Stimulated activated naive CD8-positive, alpha-beta T cell treated with anti-CD3 and anti-CD28 coated beads, Interleukin-15, amount 100 ng/mL, for 72 hours (primary cell): ENCODE measurements at regions not wholly inside any gene's neighbourhood (a gene's known extent, or its start where the extent isn't known, plus 50 kb on each side); places are given as distances from the start of the nearest gene placed in this dataset.
"Not testable (repeated sequence)": the region's sequence is repeated elsewhere in the genome, so short reads cannot be mapped to it uniquely, and the experiment has no call there.

ENCODE experiments used
- ATAC-seq: fragments of 150-1000 bp; cut with Tn5 transposase; 2 replicates; pipeline ENCODE4 v1.10.0; 2021; ENCODE audit warnings: mild to moderate bottlenecking, moderate library complexity
- DNase-seq, 2 donors: peaks; one replicate each; pipeline ENCODE4 v3.0.0; 2021 to 2022
- H3K27ac Mint-ChIP-seq, 2 donors: one replicate each; pipeline ENCODE4 v1.8.0; 2022; ENCODE audit warnings: mild to moderate bottlenecking in 2 of 2, mixed read lengths in 2 of 2, moderate library complexity in 2 of 2
- H3K27me3 Mint-ChIP-seq: one replicate; pipeline ENCODE4 v1.8.0; 2022; ENCODE audit warnings: mixed read lengths
- H3K4me1 Mint-ChIP-seq: one replicate; pipeline ENCODE4 v1.8.0; 2022; ENCODE audit warnings: mild to moderate bottlenecking, mixed read lengths
- H3K4me3 Mint-ChIP-seq, 2 donors: one replicate each; pipeline ENCODE4 v1.8.0; 2022; ENCODE audit warnings: mild to moderate bottlenecking in 2 of 2, mixed read lengths in 2 of 2, moderate library complexity in 1 of 2
- H3K9me3 Mint-ChIP-seq, 2 donors: one replicate each; pipeline ENCODE4 v1.8.0; 2022; ENCODE audit warnings: mixed read lengths in 2 of 2

GRCh38 chr10:33612551-33612950 is 278.1 kb upstream of the NRP1 start:
- no peak for DNase-seq
- no peak overlapping the region for H3K4me3 Mint-ChIP-seq
- H3K27ac Mint-ChIP-seq, result no peak overlapping the region

DNA sequence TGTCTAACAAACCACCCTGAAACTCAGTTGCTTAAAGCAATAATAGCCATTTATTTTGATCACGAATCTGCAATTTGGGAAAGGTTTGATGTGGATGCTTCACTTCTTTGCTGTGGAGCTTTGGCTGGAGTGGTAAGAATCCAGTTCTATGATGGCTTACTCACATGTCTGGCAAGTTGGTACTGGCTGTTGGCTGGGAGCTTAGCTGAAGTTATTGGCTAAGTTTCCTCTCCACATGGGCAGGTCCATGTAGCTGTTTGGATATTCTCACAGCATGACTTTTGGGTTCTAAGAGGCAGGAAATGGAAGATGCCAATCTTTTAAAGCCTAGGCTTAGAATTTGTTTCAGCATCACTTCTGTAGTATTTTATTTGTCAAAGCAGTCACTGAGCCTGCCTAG is 277.6 kb upstream of the NRP1 start:
- DNase-seq, result no peak
- no peak overlapping the region for H3K27ac Mint-ChIP-seq
- ATAC-seq, result no peak
- no peak overlapping the region for H3K4me3 Mint-ChIP-seq
- peaks cover 14 to 25% of the 10 kb centered on the region in 2 donors for H3K9me3 Mint-ChIP-seq
- H3K27me3 Mint-ChIP-seq, result peaks cover 7% of the 10 kb centered on the region
- H3K4me1 Mint-ChIP-seq, result no peaks in the 10 kb centered on the region

More at GRCh38 chr10:33612551-33612950, 278.1 kb upstream of the NRP1 start:
- Mint-ChIP-seq H3K27me3 (peaks cover 7% of the 10 kb centered on the region), H3K4me1 (no peaks in the 10 kb centered on the region), H3K9me3 (peaks cover 14 to 25% of the 10 kb centered on the region in 2 donors)
- ATAC-seq, result peak; percentile 23

- ATAC-seq (no peak), DNase-seq (no peak)
- Mint-ChIP-seq H3K27me3 (peaks cover 7% of the 10 kb centered on the region), H3K4me3 (no peak overlapping the region), H3K9me3 (peaks cover 14 to 25% of the 10 kb centered on the region in 2 donors), H3K4me1 (no peaks in the 10 kb centered on the region), H3K27ac (no peak overlapping the region)
These were observed 277.0 kb upstream of the NRP1 start for GRCh38 chr10:33611423-33611822.

- Mint-ChIP-seq H3K27me3 (peaks cover 7% of the 10 kb centered on the region), H3K4me1 (no peaks in the 10 kb centered on the region), H3K9me3 (peaks cover 14 to 25% of the 10 kb centered on the region in 2 donors), H3K27ac (no peak overlapping the region), H3K4me3 (no peak overlapping the region)
- no peak for DNase-seq
- no peak for ATAC-seq
These were observed 275.1 kb upstream of the NRP1 start for GRCh38 chr10:33609546-33609945.

DNA sequence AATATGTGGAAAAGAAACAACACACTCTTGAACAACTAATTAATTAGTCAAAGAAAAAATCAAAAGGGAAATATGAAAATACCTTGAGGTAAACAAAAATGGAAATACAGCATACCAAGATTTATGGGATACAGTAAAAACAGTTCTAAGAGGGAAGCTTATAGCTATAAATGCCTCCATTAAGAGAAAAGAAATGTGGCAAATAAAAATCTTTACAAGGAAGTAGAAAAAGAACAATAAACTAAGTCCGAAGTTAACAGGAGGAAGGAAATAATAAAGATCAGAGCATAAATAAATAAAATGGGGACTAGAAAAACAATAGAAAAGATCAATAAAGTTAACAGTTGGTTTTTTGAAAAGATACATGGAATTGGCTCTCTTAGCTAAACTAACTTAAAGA is 267.8 kb upstream of the NRP1 start:
- H3K27me3 Mint-ChIP-seq, result no peaks in the 10 kb centered on the region
- ATAC-seq (no peak), DNase-seq (no peak)
- H3K27ac Mint-ChIP-seq, result no peak overlapping the region
- H3K4me1 Mint-ChIP-seq, result no peaks in the 10 kb centered on the region
- no peak overlapping the region for H3K4me3 Mint-ChIP-seq
- peaks cover 10 to 21% of the 10 kb centered on the region in 2 donors for H3K9me3 Mint-ChIP-seq

DNA sequence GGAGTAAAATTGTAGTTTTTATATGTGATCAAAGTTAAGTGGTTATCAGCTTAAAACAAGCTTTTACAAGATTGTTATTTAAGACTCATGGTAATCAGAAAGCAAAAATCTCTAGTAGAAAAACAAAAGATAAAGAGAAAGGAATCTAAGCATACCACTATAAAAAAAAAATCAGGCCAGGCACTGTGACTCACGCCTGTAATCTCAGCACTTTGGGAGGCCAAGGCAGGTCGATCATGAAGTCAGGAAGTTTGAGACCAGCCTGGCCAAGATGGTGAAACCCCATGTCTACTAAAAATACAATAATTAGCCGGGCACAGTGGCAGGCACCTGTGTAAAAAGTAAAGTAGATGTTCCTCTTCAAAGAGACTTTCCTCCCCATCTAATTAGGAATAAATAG is 265.9 kb upstream of the NRP1 start:
- H3K9me3 Mint-ChIP-seq, result peaks cover 10 to 21% of the 10 kb centered on the region in 2 donors
- H3K27ac Mint-ChIP-seq, result no peak overlapping the region
- ATAC-seq, result no peak
- no peaks in the 10 kb centered on the region for H3K4me1 Mint-ChIP-seq
- H3K27me3 Mint-ChIP-seq, result peaks cover 7% of the 10 kb centered on the region
- H3K4me3 Mint-ChIP-seq, result no peak overlapping the region
- DNase-seq, result no peak

- Mint-ChIP-seq H3K4me3 (no peak overlapping the region), H3K4me1 (no peaks in the 10 kb centered on the region), H3K27ac (no peak overlapping the region), H3K9me3 (peaks cover 11 to 21% of the 10 kb centered on the region in 2 donors), H3K27me3 (peaks cover 16% of the 10 kb centered on the region)
- ATAC-seq (no peak), DNase-seq (no peak)
These were observed 262.0 kb upstream of the NRP1 start for GRCh38 chr10:33596422-33596821.

- Mint-ChIP-seq H3K27me3 (peaks cover 17% of the 10 kb centered on the region), H3K4me1 (no peaks in the 10 kb centered on the region), H3K9me3 (peaks cover 10 to 11% of the 10 kb centered on the region in 2 donors), H3K27ac (no peak overlapping the region), H3K4me3 (no peak overlapping the region)
- ATAC-seq (no peak), DNase-seq (no peak)
These were observed 260.0 kb upstream of the NRP1 start for GRCh38 chr10:33594475-33594874.

DNA sequence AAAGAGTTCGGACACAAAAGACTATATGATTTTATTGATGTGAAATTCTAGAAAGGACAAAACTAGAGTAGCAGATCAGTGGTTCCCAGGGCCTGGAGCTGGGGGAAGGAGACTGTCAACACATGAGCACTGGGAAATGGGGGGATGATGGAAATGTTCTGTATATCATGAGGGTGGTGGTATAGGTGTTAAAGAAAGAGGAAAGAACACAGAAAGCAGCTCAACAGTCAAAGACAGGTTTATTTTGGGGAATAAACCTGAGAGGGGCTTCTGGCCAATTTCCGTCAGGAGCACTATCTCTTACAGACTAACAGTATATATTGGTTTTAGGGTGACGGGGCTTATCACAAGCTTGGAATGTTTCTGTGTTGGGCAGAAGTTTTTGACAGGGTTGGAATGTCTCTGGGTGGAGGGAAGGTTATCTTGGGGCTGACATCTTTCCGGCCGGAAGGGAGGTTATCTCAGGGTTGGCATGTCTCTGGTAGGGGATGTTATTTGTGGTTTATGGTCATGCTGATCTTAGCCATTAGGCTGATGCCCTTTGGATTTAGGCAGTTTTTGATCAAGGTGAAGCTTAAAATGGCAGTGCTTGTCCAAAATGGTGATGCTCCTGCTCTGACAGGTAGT is 254.6 kb upstream of the NRP1 start:
- peaks cover 9 to 11% of the 10 kb centered on the region in 2 donors for H3K9me3 Mint-ChIP-seq
- no peaks in the 10 kb centered on the region for H3K4me1 Mint-ChIP-seq
- H3K4me3 Mint-ChIP-seq, result no peak overlapping the region
- H3K27me3 Mint-ChIP-seq, result peaks cover 20% of the 10 kb centered on the region
- H3K27ac Mint-ChIP-seq, result peak overlapping the region in 1 of 2 donors; percentile 36
- ATAC-seq, result no peak
- DNase-seq, result no peak

- not testable (repeated sequence) for H3K9me3 Mint-ChIP-seq, ATAC-seq, H3K4me1 Mint-ChIP-seq, H3K4me3 Mint-ChIP-seq, H3K27ac Mint-ChIP-seq, DNase-seq
- peaks cover 15% of the 10 kb centered on the region for H3K27me3 Mint-ChIP-seq
These were observed 250.1 kb upstream of the NRP1 start for GRCh38 chr10:33584596-33584995.

GRCh38 chr10:33579996-33580395 is 245.5 kb upstream of the NRP1 start:
- no peak overlapping the region for H3K4me3 Mint-ChIP-seq
- no peaks in the 10 kb centered on the region for H3K4me1 Mint-ChIP-seq
- DNase-seq, result no peak
- no peak overlapping the region for H3K27ac Mint-ChIP-seq
- H3K9me3 Mint-ChIP-seq, result peaks cover 0 to 5% of the 10 kb centered on the region in 2 donors
- peaks cover 10% of the 10 kb centered on the region for H3K27me3 Mint-ChIP-seq
- ATAC-seq, result no peak

DNA sequence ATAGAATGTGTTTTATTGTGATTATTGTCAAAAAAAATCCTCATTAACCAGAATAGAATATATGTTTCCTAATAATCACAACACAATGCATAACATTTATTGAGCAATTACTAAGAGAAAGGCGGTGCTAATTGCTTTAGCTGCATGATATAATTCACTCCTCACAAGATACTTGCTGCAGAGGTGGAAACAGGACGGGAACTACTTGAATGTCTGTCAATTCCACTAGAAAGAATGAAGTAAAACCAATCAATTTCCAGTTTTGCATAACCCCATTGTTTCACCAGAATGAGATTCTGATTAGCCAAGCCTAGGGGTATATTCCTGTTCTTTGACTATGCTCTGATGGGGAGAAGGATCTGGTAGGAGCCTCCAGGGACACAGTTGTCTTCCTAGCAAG is 239.1 kb upstream of the NRP1 start:
- H3K27ac Mint-ChIP-seq, result no peak overlapping the region
- ATAC-seq (no peak), DNase-seq (no peak)
- no peak overlapping the region for H3K4me3 Mint-ChIP-seq
- H3K9me3 Mint-ChIP-seq, result peaks cover 0 to 5% of the 10 kb centered on the region in 2 donors
- peaks cover 10% of the 10 kb centered on the region for H3K27me3 Mint-ChIP-seq
- H3K4me1 Mint-ChIP-seq, result no peaks in the 10 kb centered on the region

- Mint-ChIP-seq H3K4me3 (no peak overlapping the region), H3K27ac (no peak overlapping the region), H3K27me3 (peaks cover 10% of the 10 kb centered on the region), H3K9me3 (peaks cover 0 to 5% of the 10 kb centered on the region in 2 donors), H3K4me1 (no peaks in the 10 kb centered on the region)
- DNase-seq (no peak), ATAC-seq (no peak)
These were observed 237.1 kb upstream of the NRP1 start for GRCh38 chr10:33571616-33572015.

- no peak overlapping the region for H3K4me3 Mint-ChIP-seq
- ATAC-seq (no peak), DNase-seq (no peak)
- peaks cover 0 to 4% of the 10 kb centered on the region in 2 donors for H3K9me3 Mint-ChIP-seq
- H3K4me1 Mint-ChIP-seq, result no peaks in the 10 kb centered on the region
- no peak overlapping the region for H3K27ac Mint-ChIP-seq
- peaks cover 10% of the 10 kb centered on the region for H3K27me3 Mint-ChIP-seq
These were observed 236.0 kb upstream of the NRP1 start for GRCh38 chr10:33570495-33570894.

GRCh38 chr10:33569702-33570101 is 235.2 kb upstream of the NRP1 start:
- DNase-seq (no peak), ATAC-seq (no peak)
- Mint-ChIP-seq H3K9me3 (no peaks in the 10 kb centered on the region), H3K27me3 (peaks cover 10% of the 10 kb centered on the region), H3K4me3 (no peak overlapping the region), H3K27ac (no peak overlapping the region), H3K4me1 (no peaks in the 10 kb centered on the region)

GRCh38 chr10:33566426-33566825 is 232.0 kb upstream of the NRP1 start:
- Mint-ChIP-seq H3K27me3 (no peaks in the 10 kb centered on the region), H3K9me3 (no peaks in the 10 kb centered on the region), H3K27ac (no peak overlapping the region), H3K4me3 (no peak overlapping the region), H3K4me1 (no peaks in the 10 kb centered on the region)
- ATAC-seq, result no peak
- no peak for DNase-seq

GRCh38 chr10:33566001-33566400 is 231.5 kb upstream of the NRP1 start:
- H3K4me1 Mint-ChIP-seq, result no peaks in the 10 kb centered on the region
- DNase-seq (no peak), ATAC-seq (no peak)
- H3K9me3 Mint-ChIP-seq, result no peaks in the 10 kb centered on the region
- no peak overlapping the region for H3K27ac Mint-ChIP-seq
- no peaks in the 10 kb centered on the region for H3K27me3 Mint-ChIP-seq
- no peak overlapping the region for H3K4me3 Mint-ChIP-seq
